Stimulated activated CD4-positive, alpha-beta T cell treated with anti-CD3 and anti-CD28 coated beads, Interleukin-4, amount 100 ng/mL, for 48 hours (primary cell): ENCODE measurements at regions not wholly inside any gene's neighbourhood (a gene's known extent, or its start where the extent isn't known, plus 50 kb on each side); places are given as distances from the start of the nearest gene placed in this dataset.

ENCODE experiments used
- DNase-seq, 2 donors: peaks; one replicate each; pipeline ENCODE4 v3.0.0-alpha.2; 2020; ENCODE audit warnings: low read depth in 2 of 2

GRCh38 chr2:83565181-83565580 lies 893.9 kb downstream of the SUCLG1 start:
- DNase-seq, result no peak

- DNase-seq, result no peak
Measured at GRCh38 chr2:83561592-83561991, 897.5 kb downstream of the SUCLG1 start.

GRCh38 chr2:83536556-83536955 lies 922.5 kb downstream of the SUCLG1 start:
- no peak for DNase-seq

GRCh38 chr2:83534416-83534815 lies 924.7 kb downstream of the SUCLG1 start:
- DNase-seq, result no peak

- no peak for DNase-seq
Measured at GRCh38 chr2:83531206-83531826, 927.8 kb downstream of the SUCLG1 start.

GRCh38 chr2:83528767-83529166 lies 930.3 kb downstream of the SUCLG1 start:
- DNase-seq, result no peak

- DNase-seq, result no peak
Measured at GRCh38 chr2:83522891-83523493, 936.1 kb downstream of the SUCLG1 start.

- DNase-seq, result no peak
Measured at GRCh38 chr2:83517727-83518368, 941.2 kb downstream of the SUCLG1 start.

- DNase-seq, result no peak
Measured at GRCh38 chr2:83516503-83516902, 942.6 kb downstream of the SUCLG1 start.

GRCh38 chr2:83487451-83487850 lies 971.6 kb downstream of the SUCLG1 start:
- DNase-seq, result no peak

GRCh38 chr2:83481436-83481835 lies 977.6 kb downstream of the SUCLG1 start:
- DNase-seq, result no peak

GRCh38 chr2:83478037-83478436 lies 981.0 kb downstream of the SUCLG1 start:
- no peak for DNase-seq

GRCh38 chr2:83475371-83475770 lies 983.7 kb downstream of the SUCLG1 start:
- DNase-seq, result no peak

- DNase-seq, result no peak
Measured at GRCh38 chr2:83471655-83472054, 987.4 kb downstream of the SUCLG1 start.

- no peak for DNase-seq
Measured at GRCh38 chr2:83470928-83471327, 988.2 kb downstream of the SUCLG1 start.

GRCh38 chr2:83464444-83464843 lies 994.6 kb downstream of the SUCLG1 start:
- no peak for DNase-seq

- no peak for DNase-seq
Measured at GRCh38 chr2:83462881-83463280, 996.2 kb downstream of the SUCLG1 start.

GRCh38 chr2:83461135-83461534 lies 997.9 kb downstream of the SUCLG1 start:
- DNase-seq, result no peak

- no peak for DNase-seq
Measured at GRCh38 chr2:83459456-83459855, 999.6 kb downstream of the SUCLG1 start.

- no peak for DNase-seq
Measured at GRCh38 chr2:83435989-83436388, 1023.1 kb downstream of the SUCLG1 start.

GRCh38 chr2:83420993-83421392 lies 1038.1 kb downstream of the SUCLG1 start:
- no peak for DNase-seq

- no peak for DNase-seq
Measured at GRCh38 chr2:83394134-83394904, 1064.8 kb downstream of the SUCLG1 start.

- no peak for DNase-seq
Measured at GRCh38 chr2:83388804-83389203, 1070.3 kb downstream of the SUCLG1 start.
